ENCODE measurements at regions not wholly inside any gene's neighbourhood (a gene's known extent, or its start where the extent isn't known, plus 50 kb on each side); places are given as distances from the start of the nearest gene placed in this dataset.
A peak's percentile ranks its signal among the peaks of the same experiment; 100 is the strongest.

DNA sequence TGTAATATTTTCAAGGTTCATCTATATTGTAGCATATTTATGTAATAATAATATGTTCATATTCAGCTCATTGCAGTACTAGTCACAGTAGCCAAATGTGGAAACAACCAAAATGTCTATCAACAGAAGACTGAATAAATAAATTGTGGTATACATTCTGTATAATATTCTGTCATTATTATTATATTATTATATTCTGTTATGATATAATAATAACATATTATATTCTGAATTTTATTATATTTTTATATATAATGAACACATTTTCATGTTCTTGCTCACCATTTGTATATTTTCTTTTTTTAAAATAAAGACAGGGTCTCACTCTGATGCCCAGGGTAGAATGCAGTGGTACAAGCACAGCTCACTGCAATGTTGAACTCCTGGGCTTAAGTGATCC lies 91.2 kb upstream of the STARD3NL start:
- no peak for DNase-seq

DNA sequence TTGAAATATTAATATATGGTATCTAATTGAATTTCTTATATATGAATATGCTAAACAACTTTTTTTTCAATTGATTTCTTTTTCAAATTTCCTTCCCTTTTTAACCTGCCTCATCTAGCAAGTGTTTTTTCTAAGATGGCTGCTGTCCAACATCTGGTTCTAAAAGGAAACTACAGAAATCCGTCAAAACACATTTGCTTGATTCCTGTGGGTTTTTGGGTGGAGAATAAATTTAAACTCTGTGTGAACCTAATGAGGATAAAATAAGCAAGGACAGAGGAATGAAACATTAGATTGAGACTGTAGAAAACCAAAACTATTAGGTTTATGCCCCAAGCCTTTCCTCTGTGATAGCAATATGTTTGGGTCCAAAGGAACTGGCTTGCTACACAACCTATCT lies 75.5 kb upstream of the STARD3NL start:
- DNase-seq = no peak

DNA sequence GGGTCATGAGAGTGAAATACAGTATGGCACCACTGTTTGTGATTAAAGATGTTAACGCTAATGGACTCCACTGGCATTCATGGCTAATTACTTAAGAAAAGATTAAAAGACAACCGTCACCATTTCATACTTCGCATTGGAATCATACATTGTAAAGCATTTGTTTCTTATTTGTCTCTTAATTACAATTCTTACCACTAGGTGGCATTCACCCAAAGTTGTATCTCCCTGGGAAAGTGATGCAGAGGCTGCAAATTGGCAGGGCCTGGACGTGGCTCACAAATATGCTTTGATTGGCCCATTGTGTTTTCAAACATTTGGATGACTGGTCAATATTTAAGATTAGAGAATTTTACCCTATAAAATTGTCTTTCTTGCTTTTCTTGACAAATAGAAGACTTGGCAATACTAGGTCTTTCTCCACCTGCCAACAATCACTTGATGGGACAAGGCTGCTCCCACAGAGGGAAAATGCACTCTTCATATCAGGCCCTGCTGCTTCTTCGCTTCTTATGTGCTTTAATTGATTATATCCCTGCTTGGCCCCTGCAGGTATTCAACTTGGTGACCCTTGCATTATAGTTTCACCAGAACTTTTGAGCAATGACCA lies 72.1 kb upstream of the STARD3NL start:
- peak in 1 of 2 experiments; percentile 3 for DNase-seq

DNA sequence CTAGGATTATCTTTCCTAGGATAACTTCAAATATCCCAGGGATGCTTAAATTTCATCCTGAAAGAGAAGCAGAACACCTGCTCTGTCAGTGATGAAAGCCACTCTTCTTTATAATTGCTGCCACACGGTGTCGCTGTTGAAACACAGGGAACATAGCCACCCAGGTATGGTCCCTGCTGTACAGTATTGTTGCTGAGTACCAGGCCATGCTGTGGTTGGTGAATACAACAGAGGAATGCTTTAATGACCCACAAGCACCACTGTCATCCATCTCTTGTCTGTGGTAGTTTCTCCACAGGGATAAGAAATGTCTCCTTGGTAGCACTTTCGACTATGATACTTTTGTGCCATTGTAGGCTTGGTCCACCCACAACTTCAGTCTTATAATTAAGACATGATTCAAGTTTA lies 70.6 kb upstream of the STARD3NL start:
- peak in 1 of 2 experiments; percentile 1 for DNase-seq

DNA sequence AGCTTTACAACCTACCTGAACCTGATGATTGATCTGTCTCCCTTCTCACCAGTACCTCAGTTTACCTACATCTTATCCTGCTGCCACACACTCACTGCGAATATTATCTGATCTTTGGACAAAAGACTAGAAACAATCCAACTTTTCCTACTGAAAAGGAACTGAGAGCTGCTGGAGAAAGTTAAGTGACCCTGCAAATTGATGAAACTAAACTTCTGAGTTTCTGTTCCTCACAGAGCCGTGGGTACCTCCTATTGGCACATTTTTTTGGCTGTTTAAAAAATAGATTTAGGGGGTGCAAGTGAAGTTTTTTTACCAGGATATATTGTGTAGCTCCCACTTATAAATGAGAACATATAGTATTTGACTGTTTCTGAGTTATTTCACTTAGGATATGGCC lies 66.0 kb upstream of the STARD3NL start:
- no peak for DNase-seq

DNA sequence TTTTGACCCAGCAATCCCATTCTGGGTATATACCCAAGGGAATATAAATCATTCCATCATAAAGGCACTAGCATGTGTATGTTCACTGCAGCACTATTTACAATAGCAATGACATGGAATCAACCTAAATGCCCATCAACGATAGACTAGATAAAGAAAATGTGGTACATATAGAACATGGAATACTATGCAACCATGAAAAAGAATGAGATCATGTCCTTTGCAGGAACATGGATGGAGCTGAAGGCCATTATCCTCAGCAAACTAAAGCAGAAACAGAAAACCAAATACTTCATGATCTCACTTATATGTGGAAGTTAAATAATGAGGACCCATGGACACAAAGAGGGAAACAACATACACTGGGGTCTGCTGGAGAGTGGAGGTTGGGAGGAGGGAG lies 58.0 kb upstream of the STARD3NL start:
- no peak for DNase-seq

DNA sequence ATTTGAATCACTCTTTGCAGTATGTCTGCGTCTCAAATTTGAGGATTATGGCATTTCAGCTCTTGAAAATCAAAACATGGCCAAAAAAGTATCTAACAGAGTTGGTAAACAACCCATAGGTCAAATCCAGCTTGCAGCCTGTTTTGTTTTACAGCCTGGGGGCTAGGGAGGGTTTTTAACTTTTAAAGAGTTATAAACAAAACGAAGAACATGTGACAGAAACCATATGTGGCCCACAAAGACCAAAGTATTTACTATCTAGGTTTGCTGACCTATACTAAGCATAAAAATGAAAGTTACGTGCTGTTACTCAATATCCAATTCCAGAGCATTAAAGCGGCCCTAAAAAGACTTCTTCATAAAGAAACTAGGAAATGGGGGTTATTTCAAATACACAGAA lies 55.5 kb upstream of the STARD3NL start:
- no peak for DNase-seq

DNA sequence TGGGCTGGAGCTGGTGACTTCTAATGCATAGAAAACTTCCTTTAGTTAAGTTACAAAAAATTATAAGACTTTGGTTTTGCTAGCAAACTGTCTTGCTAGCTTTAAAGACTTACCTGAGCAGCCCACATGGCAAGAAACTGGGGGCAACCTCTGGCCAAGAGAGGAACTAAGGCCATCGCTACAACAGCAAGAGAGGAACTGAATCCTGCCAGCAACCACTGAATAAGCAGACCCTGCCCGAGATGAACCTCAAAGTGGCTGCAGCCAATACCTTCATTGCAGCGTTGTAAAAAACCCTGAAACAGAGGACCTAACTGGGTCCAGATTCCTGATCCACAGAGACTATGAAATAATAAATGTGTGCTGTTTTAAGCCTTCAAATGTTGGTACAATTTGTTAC lies 54.6 kb upstream of the STARD3NL start:
- no peak for DNase-seq

DNA sequence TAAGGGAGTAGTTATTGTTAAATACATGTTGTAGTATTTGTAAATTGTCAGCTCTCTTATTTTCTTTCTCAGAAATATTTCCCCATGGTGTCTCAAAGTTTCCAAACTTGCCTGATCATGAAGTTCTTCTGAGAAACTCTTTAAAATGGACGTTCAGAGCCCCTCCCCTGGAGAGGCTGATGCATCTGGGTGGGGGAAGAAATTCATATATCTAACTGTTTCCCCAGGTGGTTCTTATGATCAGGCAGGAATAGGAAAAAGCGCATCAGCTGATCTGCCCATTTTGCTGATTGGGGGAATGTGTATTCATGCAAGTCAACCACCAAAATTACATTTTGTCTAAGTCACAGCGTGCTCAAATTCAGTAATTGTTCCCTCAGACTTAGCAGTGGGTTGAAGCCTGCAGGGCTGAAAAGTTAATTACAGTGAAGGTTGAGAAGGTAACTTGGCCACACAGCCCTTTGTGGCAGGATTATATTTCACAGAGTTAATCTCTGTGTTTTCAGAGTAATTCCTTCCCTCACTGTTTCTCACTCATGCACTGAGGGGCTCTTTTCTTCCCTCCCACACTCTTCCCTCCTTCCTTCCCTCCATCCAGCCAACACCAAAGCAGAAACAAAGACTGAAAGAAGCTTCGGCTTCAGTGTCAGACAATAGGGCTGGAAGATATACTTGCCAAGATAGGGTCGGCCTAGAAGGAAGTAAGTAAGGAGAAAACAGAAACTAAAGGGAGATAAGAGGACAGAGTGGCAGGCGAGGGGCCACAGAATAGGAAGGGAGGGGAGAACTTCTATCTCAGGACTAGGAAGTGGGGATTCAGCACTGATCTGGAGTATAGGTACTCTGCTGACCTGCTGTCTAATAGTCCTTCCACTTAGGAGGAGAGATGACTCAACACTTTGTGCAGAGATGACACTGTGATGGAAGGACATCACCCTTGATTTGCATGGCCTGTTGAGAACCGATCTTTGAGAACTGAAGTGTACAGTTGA lies 50.5 kb upstream of the STARD3NL start:
- no peak for DNase-seq

All from cerebellar nuclear complex (tissue), 1 donor.